ENCODE measurements at regions not wholly inside any gene's neighbourhood (a gene's known extent, or its start where the extent isn't known, plus 50 kb on each side); places are given as distances from the start of the nearest gene placed in this dataset.

GRCh38 chr12:17456486-17456885 is 633.5 kb downstream of the RERGL start (continued):
- TF ChIP-seq, protein P1, sequence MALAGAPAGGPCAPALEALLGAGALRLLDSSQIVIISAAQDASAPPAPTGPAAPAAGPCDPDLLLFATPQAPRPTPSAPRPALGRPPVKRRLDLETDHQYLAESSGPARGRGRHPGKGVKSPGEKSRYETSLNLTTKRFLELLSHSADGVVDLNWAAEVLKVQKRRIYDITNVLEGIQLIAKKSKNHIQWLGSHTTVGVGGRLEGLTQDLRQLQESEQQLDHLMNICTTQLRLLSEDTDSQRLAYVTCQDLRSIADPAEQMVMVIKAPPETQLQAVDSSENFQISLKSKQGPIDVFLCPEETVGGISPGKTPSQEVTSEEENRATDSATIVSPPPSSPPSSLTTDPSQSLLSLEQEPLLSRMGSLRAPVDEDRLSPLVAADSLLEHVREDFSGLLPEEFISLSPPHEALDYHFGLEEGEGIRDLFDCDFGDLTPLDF (CRISPR knock-in tag; IDR thresholded peaks at IDR 0.05) = no peak
- no peak for TF ChIP-seq SLC30A9 (CRISPR knock-in tag; IDR thresholded peaks at IDR 0.05)
- TF ChIP-seq, protein P2, sequence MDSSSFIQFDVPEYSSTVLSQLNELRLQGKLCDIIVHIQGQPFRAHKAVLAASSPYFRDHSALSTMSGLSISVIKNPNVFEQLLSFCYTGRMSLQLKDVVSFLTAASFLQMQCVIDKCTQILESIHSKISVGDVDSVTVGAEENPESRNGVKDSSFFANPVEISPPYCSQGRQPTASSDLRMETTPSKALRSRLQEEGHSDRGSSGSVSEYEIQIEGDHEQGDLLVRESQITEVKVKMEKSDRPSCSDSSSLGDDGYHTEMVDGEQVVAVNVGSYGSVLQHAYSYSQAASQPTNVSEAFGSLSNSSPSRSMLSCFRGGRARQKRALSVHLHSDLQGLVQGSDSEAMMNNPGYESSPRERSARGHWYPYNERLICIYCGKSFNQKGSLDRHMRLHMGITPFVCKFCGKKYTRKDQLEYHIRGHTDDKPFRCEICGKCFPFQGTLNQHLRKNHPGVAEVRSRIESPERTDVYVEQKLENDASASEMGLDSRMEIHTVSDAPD (CRISPR knock-in tag; IDR thresholded peaks at IDR 0.05) = no peak
- TF ChIP-seq ETV1 (tag; conservative IDR thresholded peaks at IDR 0.05; ENCODE audit: low read depth) = no peak

DNA sequence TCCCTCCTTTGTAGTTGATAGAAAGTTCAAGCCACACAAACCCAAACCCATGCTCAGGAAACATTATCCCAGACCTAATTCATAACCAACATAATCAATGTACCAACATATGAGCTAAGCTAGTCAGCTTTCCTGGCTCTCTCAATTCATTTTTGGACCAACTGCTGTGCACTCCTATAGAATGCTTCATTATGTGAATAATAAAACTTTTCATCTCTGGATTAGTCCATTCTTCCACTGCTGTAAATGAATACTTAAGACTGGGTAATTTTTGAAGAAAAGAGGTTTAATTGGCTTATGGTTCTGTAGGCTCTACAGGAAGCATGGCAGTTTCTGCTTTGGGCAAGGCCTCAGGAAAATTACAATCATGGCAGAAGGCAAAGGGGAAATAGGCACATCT is 651.9 kb downstream of the RERGL start:
- Histone ChIP-seq H3K4me2 (ENCODE audit: insufficient read depth, low read length) (no peak overlapping the region), H3K4me3 (no peak overlapping the region), H3K79me2 (ENCODE audit: control insufficient read depth, insufficient read depth, low read length) (no peaks in the 10 kb centered on the region), H3K27ac (ENCODE audit: extremely low read depth, low read depth, low read length) (no peak overlapping the region), H3K36me3 (ENCODE audit: control insufficient read depth, insufficient read depth, low read length) (no peaks in the 10 kb centered on the region), H2AFZ (ENCODE audit: low read depth, low read length) (no peak overlapping the region), H3K27me3 (ENCODE audit: control insufficient read depth in 2 of 2, insufficient read depth in 2 of 2, low read length in 2 of 2) (no peaks in the 10 kb centered on the region), H3K4me1 (replicated peaks in 1 of 2; ENCODE audit: control insufficient read depth in 2 of 2, insufficient read depth in 2 of 2, low read length in 2 of 2) (no peaks in the 10 kb centered on the region), H4K20me1 (replicated peaks; ENCODE audit: control insufficient read depth, insufficient read depth, low read length) (no peaks in the 10 kb centered on the region), H3K9me1 (ENCODE audit: control insufficient read depth, insufficient read depth, low read length) (no peaks in the 10 kb centered on the region), H3K9me3 (replicated peaks; ENCODE audit: control insufficient read depth, insufficient read depth, low read depth, low read length) (no peaks in the 10 kb centered on the region), H3K9ac (ENCODE audit: insufficient read depth in 1 of 2, low read depth in 2 of 2, low read length in 2 of 2) (no peak overlapping the region)
- no TSS peak for BruUV-seq (replicated peaks)
- intact Hi-C loops (cut with micrococcal nuclease) (no loop called here), in situ Hi-C loops (cut with MboI) (no loop called here)
- no peak for TF ChIP-seq ZNF407 (IDR thresholded peaks at IDR 0.05; ENCODE audit: low read depth)
- TF ChIP-seq FUS (optimal IDR thresholded peaks at IDR 0.05; ENCODE audit: low read depth, low read length) = no peak
- no peak for TF ChIP-seq ZNF561 (CRISPR knock-in tag; conservative IDR thresholded peaks at IDR 0.05)
- TF ChIP-seq KHSRP (IDR thresholded peaks at IDR 0.05) = no peak
- TF ChIP-seq ZBTB7A (IDR thresholded peaks at IDR 0.05; ENCODE audit: borderline replicate concordance, control insufficient read depth, low read depth, low read length) = no peak
- no peak for TF ChIP-seq NCOA4 (IDR thresholded peaks at IDR 0.05; ENCODE audit: partially characterized antibody)
- no peak for TF ChIP-seq HDGF (IDR thresholded peaks at IDR 0.05)
- ChIA-PET POLR2A (no interaction called here), CTCF (ENCODE audit: low intra/inter-chr PET ratio) (no interaction called here)
- DNase-seq (ENCODE audit: extremely low read depth in 1 of 4, low spot score in 3 of 4) (no peak), FAIRE-seq (no peak), ATAC-seq (no peak)

All from K562 (cell line).